ENCODE measurements at regions not wholly inside any gene's neighbourhood (a gene's known extent, or its start where the extent isn't known, plus 50 kb on each side); places are given as distances from the start of the nearest gene placed in this dataset.

DNA sequence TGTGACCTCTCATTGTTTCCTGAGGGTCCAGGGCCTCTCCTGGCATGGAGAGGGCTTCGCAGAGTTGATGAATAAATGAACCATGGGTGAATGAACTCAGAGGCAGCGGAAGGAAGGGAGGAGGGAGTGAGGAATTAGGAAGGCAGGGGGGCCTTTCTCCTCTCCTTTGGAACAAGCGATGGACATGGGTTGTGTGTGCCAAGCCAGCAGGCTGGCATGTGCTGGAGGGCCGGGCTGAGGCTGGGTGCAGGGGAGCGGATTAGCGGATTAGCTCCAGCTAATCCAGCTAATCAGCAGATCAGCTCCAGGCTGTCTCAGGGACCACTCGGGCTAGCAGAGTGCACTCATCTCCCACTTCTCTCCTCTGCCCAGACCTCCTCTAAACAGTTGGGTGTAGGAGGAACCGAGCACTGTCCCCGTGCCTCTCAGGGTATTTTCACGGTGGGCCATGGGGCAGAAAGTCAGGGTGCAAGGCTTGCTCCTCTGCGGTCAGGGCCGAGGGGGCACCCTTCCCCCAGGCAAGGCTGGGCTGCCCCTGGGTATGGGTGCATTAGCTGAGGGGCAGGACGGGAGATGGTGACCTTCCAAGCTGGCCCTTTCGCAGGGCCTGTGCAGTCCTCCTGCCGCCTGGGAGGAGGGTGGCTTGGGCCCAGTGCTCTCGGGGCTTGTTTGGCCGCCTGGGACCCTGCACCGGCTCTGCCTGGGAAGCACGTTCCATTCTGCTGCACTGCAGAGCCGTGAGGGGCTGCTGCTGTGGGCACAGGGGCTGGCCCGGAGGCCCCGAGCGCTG is 120.3 kb upstream of the B3GAT1 start:
- no peak for DNase-seq (ENCODE audit: low spot score)

DNA sequence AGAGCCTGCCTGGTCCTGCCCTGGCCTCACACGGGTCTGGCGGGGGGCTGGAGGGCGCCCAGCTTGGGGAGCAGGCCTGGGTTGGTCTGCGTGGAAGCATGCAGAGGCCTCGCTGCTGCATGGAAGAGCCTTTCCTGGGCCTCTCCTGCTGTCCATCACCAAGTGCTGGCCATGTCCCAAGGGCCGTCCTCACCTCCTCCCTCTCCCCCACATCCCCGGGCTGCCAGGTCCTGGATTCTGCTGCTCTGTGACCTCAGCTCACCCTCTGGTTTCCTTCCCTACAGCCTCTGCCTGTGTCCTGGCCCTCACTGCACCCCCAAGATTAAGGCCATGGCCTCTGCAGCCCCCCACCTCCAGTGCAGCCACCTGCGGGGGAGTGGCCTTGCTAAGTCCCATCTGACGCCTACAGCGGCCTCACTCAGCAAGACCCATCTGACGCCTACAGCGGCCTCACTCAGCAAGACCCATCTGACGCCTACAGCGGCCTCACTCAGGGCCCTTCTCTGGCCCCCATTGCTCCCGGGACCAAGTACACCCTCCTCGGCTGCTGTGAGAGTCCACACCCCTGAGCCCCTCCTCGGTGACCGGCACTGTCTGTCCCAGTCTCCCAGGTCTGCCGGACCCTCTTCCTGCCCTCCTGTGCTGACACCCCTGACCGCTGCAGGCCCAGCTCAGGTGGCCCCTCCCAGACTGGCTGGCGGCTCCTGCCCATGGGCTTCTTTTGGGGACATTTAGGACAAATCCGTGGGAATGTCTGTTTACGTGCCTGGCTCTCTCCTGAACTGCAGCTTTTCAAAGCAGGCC is 119.5 kb upstream of the B3GAT1 start:
- no peak for DNase-seq (ENCODE audit: low spot score)

DNA sequence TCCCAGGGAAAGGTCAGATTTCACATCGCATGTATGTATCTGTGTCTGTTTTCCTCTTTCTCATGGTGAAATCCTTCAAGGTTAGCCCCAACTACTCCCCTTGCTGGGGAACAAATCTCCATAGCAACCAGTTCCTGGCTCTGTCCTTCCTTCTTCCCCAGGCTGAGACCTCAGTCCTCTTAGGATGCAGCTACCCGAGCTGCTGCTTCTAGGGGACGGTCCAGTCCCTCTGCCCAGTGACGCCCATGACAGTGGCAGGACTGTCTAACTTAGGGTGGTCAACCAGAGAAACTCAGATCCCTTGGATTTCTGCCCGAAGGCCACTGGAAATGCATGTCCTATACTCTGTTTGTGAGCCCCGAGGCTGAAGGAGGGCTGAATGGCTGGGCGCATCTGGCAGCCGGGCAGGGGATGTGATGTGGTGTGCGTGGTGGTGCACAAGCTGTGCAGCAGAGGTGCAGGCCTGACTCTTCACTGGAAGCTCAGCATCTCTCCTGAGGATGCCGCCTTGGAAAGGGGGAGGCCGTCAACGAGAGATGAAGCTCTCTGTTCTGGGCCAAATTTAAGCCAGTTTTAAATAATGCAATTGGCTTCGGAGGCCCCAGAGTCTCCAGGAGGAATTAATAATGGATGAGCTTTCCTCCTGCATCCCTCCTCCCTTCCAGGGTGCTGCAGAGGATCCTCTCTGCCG is 118.7 kb upstream of the B3GAT1 start:
- no peak for DNase-seq (ENCODE audit: low spot score)

DNA sequence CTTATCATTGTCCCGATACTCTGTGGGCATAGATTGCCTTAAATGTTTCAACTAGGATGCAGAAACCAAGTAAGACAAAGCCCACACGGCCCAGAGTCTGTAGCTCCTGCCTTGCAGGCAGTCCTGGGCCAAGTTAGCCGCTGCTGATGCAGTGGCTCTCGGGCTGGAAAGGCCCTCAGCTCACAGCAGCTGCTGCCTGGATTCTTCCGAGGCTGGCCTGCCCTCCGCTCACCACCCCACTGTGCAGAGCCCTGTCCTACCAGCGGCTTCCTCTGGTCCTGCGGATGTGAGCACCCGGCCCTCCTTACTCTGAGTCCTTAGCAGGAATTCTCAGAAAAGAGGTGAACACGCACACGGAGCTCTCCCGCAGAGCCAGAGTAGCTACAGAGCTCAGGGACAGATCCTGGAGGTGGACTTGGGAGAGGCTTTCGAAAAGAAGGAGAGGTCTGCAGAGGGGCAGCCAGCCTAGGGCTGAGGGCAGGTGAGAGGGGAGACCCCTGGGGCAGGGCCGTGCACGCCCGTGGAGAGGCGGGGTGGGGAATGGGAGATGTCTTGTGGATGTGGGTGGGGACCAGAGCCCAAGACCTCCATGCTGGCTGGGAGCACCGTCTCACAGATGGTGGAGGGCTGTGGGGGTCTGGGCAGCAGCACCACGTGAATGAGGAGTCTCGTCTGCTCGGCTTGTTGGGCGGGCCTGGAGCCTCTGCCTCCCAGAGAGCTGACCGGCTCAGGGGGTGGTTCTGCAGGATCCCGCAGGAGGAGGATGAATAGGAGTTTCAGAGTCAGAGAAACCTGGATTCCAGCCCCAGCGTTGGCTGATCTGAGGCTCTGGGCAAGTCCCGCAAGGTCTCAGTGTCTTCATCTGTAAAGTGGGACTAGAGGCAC is 117.4 kb upstream of the B3GAT1 start:
- DNase-seq (ENCODE audit: low spot score): no peak

DNA sequence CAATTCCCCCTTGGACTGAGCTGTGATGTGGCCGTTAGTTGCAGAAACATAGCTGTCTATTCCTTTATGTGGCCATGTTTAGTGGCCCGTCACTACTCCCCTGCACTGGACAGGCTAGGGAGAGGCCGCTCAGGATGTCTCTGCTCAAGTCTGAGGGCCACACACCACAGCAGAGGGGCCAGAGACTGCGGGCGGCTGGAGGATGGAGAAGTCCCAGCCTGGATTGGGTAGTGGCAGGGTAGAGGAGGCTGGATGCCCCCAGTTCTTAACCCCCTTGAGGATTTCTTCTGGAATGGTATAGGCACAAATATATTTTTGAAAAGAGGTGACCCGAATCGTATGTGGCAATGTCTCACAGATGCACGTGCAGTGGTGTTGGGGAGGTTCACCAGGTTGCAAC is 116.4 kb upstream of the B3GAT1 start:
- DNase-seq (ENCODE audit: low spot score): no peak

DNA sequence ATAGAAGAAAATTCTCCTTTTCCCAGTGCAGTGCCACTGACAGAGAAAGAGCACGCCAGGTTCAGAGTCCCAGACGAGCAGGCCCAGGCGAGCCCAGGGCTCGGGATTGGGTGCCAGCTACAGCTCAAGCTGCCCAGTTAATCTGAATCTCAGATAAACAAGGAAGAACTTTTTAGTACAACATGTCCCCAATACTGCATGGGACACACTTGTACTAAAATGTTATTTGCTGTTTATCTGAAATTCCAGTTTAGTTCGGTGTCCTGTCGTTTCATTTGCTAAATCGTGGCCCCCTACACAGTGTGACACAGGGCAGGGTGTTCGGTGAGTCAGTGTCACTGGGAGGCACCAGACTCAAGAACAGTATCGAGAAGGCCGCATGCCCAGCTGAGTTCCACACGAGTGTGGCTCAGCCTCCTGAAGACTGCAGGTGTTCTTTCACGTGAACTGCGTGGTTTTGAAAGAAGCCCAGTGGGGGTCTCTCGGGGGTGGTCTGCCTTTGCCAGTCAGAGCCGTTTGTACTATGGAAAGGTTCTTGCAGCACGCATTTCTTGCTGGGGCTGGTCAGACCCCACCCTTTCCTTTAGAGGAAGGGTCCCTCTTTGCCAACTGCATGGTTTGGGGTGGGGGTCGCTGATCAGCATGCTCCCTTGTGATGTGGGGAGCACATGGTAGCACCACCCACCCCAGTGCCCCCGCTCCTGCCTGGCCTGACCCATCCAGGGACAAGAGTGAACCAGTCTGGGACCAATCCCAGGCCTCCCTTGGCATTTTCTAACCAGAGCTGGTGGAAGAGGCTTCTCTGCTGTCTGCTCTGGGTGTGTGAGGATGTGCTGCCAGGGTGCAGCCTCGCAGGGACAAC is 115.6 kb upstream of the B3GAT1 start:
- no peak for DNase-seq (ENCODE audit: low spot score)

DNA sequence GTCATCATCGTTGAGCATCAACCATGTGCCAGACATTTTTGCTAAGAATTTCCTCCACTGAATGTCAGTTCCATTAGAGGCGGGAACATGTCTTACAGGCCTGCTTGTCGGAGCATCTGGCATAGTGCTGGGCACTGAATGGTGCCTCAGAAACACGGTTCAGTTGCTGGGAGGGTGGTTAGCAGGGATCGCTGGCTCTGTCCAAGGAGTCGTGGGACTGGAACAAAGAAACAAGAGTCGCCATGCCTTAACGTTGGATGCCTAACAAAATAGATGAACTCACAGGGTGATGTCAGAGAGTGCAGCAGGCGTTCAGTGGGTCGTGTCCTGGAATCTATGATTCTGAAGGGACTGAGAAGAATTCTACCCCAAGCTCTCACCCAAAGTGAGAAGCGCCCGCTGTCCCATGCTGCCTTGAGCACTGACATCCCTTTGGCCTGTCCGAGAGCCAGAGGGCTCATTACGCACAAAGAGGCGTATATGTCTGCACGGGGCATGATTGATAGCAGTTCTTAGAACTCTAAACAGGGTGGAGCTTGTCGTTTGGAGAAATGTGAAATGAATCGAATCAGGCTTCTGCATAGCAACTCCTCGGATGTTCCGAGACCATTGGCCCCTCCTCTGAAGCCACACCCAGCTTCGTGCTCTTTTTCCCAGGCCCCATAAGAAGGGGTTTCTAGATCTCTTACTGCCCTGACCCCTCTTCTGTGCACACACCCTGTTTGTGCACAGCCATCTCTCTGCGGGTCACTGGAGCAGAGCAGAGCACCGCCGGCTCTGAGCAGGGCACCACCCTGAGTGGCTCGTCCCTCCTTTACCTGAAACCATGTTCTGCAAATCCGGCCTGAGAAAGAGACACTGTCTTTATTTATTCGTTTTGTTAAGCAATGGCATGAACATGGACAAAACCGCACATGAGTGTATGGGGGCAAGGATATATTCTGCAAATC is 113.1 kb upstream of the B3GAT1 start:
- DNase-seq (ENCODE audit: low spot score): no peak

DNA sequence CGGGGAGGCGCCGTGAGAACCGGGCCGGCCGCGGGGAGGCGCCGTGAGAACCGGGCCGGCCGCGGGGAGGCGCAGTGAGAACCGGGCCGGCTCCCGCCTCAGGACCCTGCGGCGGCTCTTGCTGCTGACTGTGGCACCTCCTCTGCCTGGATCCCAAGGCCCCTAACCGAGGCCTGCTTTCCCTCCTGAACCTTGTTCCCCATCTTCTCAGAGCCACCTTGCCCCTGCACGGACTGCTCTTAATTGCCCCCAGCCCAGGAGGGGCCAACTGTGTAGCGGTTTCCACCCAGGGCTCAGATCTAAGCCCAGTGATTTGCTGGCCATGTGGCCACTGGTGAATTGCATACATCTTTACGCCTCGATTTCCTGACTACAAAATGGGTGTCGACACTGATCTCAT is 112.2 kb upstream of the B3GAT1 start:
- DNase-seq (ENCODE audit: low spot score): no peak

DNA sequence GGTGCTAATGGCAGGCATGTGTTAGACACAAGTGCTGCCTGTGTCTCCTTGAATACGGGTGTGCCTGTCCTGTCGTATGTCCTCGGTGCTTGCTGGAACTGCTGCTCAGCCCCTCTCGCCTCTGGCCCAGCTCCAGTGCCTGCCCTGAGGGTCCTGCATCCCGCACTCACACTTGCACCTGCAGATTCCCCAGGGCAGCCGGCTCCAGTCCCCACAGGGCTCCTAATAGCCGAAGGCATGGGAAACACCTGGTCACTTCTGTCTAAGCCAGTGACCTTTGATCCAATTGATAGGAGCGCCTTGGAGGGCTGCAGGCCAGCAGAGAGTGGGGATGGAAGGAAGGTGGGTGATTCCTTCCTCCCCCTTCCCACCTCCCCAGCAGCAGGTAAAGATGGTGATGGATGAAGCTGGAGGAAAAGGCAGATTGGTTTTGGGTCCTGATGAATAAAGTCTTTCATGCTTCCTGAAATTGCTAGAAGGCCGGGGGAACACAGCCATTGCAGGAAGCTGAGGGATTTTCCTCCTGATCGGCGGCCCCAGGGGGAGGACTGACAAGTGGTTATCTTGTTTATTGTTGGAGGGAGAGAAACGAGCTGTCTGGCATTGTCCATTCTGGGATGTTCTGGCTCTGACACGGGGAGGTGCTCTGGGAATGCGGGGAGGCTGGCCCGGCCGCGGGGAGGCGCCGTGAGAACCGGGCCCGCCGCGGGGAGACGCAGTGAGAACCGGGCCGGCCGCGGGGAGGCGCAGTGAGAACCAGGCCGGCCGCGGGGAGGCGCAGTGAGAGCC is 110.9 kb upstream of the B3GAT1 start:
- DNase-seq (ENCODE audit: low spot score): no peak

DNA sequence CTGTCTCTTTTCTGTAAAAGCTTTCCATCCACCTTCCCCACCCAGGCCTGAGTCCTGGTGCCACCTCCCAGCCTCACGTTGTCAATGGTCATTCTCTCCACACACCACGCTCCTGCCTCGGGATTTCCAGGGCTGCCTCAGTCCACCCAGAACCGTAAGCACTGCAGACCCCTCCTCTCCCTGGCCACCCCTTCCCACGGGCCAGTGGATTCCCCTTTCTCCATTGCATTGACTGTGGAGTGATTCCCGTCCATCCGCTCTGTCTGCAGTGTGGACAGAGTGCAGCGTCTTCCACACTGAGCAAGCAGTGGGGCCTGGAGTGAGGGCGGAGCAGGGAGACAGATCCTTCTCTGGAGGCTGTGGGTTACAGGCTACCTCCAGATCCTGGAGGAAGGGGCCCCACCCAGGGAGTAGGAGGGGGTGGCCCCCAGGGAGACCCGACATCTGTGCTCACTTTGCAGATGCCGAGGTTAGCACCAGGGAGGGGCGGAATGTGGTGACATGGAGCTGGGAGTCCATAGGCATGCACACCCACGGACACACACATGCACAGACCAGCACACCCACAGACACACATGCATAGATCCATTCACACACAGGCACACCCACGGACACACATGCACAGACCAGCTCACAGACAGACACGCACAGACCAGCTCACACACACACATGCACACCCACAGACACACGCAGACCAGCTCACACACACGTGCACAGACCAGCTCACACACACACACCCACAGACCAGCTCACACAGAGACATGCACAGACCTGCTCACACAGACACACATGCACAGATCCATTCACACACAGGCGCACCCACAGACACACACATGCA is 109.6 kb upstream of the B3GAT1 start:
- DNase-seq (ENCODE audit: low spot score): no peak

DNA sequence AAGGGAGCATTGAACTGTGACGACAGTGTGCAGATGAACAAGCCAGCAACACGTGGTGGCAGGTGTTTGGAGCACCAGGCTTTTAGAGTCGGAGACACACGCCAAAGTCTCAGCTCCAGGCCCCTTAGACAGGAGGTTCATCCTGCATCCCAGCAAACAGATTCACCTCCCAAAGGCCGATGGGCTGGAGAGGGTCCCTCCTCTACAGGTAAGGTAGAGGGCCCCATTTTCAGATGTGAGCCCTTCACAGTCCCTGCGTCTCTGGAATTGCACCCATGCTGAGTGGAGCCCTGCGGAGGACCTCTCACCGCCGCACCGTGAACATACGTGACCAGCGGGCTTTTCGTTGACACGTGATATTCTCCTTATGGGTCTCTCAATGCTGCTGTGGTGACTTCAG is 109.0 kb upstream of the B3GAT1 start:
- DNase-seq (ENCODE audit: low spot score): no peak

DNA sequence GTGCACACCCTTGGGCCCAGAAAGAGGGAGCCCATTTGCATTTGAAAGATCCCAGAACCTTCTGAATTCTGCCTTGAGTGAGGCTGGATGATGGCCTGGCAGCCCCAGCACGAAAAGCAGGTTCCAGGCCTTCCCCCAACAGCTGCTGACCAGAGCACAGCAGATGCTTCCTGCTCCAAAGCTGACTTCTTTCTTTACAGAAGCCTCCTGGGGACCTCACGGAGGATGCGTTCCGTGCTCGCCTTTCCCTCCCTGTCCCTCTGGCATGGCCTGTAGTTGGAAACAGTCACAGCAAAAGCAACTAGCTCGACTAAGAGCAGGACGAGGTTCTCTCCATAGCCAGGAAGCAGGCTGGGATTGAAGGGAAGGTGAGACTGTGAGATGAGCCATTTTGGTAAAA is 107.7 kb upstream of the B3GAT1 start:
- DNase-seq (ENCODE audit: low spot score): no peak

DNA sequence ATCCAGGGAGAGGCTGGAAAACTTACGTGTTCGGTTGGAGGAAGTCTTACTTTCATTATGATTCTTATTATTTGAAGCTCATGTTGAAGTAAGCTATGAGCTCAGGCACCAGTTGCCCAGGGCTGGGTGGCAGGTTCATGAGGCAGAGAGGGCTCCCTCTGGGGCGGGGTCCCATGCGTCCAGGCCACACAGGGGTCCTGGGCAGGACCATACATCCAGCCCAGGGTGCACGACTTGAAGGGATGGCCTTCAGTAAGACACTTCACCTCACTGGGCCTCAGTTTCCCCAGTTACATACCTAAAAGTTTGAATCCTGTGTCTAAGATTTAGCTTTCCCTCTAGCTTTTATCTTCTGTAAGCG is 107.3 kb upstream of the B3GAT1 start:
- DNase-seq (ENCODE audit: low spot score): no peak

DNA sequence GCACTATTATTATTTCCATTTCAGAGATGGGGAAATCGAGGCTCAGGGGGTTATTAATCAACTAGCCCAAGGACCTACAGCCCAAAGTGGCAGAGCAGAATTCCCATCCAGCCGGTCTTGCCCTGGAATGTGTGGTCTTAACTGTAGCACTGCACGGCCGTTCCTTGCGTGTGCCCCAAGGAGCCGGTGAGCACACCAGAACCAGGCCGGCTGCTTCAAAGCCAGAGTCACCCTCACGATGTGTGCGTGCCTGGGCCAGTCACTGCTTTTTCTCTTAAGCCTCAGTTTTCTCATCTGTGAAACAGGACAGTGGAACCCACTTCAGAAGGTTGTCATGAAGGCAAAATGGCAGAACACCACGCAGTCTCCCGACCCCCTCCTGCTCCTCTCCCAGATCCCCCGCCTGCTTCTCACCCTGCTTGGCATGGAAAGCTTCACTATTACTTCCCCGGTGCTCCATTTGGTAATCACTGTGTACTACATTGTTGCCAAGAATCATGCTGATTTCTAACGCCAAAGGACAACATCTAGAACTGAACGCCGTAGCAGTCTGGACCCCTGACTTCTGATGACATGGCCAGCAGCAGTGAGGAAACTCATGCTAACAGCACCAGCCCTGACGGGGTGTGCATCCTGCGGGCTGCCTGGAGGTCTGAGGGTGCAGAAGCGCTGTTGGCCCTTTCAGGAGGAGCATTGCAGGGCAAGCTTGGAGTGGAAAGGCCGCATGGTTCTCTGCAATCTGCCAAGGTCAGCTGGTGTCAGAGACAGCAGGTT is 106.8 kb upstream of the B3GAT1 start:
- no peak for DNase-seq (ENCODE audit: low spot score)

DNA sequence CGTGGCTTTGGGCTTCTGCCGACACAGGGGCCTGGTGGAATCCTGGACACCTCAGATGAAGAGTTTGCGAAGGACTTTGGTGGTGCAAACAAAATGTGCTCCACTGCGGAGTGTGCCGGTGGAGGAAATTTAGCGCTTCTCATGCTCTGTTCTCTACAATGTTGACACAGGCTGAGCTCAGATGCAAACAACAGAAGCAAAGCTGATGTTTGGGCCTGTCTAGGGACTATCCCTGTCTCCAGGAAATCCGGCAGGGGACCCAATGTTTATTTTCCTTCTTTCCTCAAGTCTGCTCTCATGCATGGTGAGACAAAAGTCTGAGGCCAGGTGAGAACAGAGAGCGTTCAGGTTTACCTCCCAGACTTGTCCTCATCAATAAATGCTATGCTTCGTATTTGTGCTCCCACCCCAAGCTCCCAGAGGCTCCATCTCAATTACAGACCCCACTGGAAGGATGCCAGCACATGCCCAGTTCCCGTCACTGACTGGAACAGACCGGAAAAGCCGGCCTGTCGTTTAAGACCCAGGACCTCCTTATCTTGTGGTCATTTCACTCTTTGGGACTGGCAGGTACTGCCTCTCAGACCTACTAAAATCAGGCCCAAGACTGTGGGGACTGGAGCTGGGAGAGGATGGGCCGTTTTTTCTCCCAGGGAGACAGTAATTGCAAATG is 105.7 kb upstream of the B3GAT1 start:
- no peak for DNase-seq (ENCODE audit: low spot score)

DNA sequence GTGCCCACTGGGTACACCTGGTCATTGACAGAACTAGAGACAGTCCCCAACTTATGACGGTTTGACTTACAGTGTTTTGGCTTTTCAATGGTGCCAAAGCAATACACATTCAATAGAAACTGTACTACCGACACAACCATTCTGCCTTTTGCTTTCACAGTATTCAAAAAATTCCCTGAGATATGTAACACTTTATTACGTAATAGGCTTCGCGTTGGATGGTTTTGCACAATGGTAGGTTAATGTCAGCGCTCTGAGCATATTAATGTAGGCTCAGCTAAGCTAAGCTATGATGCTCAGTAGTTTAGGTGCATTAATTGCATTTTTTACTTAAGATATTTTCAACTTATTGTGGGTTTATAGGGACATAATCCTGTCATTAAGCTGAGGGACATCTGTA is 105.1 kb upstream of the B3GAT1 start:
- no peak for DNase-seq (ENCODE audit: low spot score)

DNA sequence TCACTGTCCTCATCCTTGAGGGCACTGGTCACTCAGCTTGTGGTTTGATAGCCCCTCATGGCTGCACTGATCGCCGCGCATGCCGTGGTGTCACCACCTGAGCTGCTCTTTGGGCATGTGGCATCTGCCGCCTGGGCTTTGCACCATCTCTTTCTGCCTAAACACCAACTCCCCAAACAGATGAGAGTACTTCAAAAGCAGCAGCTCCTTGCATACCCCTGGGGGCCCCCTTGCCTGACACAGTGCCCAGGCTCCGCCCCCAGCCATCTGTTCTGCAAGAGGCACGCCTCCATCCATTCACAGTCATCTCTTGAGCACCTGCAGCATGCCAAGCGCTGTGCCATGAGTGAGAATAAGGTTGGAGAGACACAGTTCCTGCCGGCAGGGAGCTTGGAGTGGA is 104.5 kb upstream of the B3GAT1 start:
- no peak for DNase-seq (ENCODE audit: low spot score)

All from cerebellar cortex (tissue), 1 donor.